ENCODE measurements at regions not wholly inside any gene's neighbourhood (a gene's known extent, or its start where the extent isn't known, plus 50 kb on each side); places are given as distances from the start of the nearest gene placed in this dataset.

DNA sequence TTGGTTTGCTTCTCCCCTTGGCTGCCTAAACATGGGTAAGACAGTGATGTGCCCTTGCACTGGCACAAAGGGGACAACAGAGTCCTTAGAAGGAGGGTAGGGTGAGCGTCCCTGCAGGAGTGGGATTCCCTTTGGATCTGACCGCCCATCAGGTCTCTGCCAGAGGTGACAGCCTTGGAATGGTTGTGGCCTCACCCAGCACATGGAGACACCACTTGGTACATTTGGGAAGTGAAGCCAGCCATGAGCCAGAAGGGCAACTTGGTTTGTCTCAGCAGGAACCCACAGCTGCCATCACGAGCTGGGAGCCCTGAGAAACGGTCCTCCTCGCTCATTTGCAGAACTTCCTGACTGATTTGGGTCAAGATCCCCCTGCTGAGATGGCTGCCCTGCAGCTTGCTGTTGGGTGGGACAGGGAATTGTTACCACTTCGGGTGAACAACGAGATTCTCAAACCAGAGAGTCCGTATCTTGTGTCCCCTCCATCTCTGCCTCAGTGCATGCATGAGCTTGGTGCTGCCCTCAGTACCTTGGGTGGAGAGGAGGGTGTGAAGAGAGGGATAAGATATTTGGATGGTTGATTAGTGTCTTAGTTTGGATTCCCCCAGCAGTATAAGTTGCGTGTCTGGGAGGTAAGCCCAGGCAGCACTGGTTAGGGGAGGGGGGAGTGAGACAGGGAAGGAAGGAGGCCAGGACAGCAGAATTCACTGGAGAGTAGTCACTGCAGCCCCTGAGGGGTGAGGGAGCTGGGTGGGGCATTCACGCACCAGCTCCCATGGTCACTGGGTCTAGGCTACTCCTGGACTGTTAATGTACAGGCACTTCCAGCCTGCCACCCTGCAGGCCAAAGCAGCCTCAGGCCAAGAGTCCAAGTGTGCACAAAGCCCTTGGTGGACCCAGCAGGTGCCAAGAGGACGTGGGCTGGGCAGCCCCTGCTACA is 168.8 kb upstream of the TOPAZ1 start:
- DNase-seq (ENCODE audit: low read depth in 2 of 3, low spot score in 2 of 3), result no peak

DNA sequence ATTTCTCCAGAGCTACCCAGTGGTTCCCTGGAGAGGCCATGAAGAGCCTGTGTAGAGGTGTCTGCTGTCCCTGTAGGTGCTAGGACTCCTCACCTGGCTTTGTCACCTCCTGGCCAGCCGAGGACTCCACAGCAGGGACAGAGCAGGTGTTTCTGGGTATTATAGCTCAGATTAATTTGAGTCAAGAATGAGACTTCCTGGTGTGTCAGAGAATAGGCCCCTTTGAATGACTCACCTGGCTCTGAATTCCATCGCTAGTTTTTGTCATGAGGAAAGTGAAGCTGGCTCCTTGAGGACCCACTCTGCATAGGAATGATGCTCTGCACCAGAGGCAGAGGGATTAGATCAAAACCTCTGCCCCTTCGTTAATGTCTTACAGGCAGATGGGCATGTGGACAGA is 167.5 kb upstream of the TOPAZ1 start:
- no peak for DNase-seq (ENCODE audit: low read depth in 2 of 3, low spot score in 2 of 3)

DNA sequence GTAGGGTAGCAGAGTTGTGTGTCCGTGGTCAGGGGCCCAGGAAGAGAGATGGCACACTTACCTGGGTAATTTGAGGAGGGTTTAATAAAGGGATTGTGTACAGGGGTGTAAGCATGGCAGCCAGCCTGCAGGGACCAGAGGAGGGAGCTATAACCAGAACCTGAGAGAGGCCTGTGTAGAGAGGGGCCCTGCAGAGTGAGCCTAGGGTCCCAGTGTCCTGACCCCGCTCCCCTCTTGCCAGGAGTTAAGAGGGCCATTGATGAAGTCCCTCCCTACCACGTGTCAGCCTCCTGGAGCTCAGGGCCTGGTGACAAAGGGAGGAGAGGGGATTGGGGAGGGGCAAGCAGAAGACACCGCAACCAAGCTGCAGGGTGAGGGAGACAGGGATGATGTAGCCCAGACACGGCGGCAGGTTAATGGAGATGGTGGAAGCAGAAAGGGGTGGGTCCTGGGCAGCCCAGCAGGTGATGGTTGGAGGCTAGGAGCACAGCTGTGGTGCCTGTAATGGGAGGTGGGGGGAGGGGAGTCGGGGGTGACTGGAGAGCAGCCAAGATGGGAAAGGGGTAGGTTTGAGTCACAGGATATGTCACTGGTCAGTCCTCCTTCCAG is 165.4 kb upstream of the TOPAZ1 start:
- DNase-seq (ENCODE audit: low read depth in 2 of 3, low spot score in 2 of 3), result no peak

DNA sequence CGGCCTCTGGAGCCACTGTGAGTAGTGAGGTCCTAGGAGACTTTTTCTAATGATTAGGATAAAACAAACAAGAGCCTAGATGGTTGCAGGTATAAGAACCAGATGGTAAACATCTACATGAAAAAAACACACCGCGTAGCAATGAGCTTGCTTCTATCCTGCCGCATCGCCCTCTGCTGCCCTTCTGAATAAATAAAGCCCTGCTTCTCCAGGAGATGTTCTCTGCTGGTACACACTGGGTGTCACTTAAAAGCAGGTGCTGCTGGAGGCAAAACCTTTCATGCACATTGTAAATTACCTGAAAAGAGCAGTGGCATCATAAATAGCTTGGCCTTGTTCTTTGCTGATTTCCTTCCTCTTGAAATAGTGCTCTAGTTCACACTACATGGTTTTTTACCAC is 164.4 kb upstream of the TOPAZ1 start:
- DNase-seq (ENCODE audit: low read depth in 2 of 3, low spot score in 2 of 3), result peak in 2 of 3 donors; percentile 18 to 30

DNA sequence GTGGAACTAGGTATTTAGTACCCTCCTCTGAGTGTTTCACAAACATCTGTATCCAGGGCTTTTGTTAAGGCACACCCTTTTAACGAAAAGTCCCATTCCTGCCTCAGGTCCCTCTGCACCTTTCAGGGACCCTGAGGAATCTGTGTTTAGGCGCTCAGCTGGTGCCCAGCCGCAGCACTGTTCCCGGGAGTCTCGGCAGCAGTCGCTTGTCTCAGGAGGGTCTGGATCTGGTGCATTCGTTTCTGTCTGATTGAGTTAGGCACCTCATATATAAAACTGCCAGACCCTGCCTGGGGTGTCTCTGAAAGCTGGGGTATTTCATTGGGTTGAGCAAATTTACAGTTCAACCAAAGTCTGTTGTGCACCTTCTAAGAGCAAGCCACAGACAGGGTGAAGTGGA is 162.8 kb upstream of the TOPAZ1 start:
- no peak for DNase-seq (ENCODE audit: low read depth in 2 of 3, low spot score in 2 of 3)

DNA sequence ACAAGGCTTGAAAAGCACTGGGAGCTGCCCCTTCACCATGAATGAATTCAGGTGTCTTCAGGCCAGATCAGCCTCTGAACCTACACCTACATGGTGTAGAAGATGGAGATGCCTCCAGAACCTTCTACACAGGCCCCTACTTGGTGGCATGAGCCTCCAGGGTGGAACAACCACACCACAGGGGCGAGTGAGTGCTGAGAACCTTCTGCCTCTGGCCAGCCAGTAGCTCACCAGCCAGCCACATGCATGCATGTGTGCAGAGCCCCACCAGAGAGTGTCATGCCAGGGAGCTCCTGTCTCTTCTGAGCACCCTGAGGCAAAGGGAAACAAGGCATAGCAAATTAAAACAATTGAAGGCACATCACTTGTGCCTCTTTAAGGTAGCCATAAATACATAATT is 161.8 kb upstream of the TOPAZ1 start:
- DNase-seq (ENCODE audit: low read depth in 2 of 3, low spot score in 2 of 3), result no peak

DNA sequence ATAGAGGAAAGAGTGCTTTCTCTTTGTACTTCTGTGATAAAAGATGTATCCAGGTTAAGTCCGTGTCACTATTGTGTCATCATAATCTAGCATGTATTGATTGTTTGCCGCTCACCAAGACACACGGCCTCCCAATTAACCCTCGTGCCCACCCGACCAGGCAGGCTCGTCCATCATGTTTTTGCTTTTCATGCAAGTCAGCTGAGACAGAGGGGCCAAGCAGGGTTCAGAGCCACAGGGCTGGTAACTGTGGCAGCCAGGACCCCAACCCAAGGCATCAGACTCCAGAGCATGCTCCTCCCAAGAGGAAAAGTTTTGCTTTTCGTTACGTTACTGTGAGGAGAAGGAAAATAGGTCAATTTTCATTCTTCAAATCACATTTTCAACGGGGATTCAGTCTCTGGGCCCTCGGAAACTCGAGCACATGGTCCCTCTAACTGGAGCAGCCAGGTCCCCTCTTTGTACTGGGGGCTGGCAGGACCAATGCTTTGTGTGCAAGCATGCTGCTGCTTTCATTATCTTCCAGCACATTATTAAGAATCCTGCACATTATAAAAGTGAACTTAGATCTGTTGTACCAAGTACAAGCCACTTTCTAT is 161.1 kb upstream of the TOPAZ1 start:
- DNase-seq (ENCODE audit: low read depth in 2 of 3, low spot score in 2 of 3), result no peak

DNA sequence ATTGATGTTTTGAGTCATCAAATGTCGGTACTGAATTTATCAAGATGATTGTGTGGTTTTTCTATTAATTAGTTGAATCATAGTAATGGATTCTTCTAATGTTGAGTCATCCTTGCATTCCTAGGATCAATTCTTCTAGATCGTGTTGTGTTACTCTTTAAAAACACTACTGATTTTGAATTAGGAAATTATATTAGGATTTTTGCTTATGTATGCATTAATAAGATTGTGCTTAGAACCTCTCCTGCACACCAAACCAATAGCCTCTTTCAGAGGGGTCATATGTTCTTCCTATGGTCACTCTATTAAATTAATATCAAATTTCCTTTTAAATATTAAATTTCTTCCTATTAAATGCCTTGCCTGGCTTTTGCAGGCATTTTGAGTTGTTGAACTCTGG is 151.7 kb upstream of the TOPAZ1 start:
- DNase-seq (ENCODE audit: low read depth in 2 of 3, low spot score in 2 of 3), result no peak

DNA sequence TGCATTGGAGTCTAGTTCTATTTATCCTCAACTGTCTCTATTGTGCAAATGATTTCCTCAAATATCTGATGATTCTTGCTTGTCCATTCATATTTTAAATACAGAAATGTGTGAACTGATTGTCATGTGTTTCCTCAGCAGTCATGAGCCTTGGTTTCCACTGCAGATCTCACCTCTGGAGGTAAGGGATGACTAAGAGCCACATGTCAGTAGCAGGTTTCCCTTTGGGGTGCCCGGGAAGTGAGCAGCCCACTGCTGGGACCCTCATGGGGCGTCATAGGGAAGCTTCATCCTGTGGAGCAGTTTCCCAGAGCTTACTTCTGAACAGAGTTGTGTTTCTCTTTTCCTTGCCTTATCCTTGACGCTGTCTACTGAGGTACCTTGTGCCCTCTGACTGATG is 149.2 kb upstream of the TOPAZ1 start:
- no peak for DNase-seq (ENCODE audit: low read depth in 2 of 3, low spot score in 2 of 3)

DNA sequence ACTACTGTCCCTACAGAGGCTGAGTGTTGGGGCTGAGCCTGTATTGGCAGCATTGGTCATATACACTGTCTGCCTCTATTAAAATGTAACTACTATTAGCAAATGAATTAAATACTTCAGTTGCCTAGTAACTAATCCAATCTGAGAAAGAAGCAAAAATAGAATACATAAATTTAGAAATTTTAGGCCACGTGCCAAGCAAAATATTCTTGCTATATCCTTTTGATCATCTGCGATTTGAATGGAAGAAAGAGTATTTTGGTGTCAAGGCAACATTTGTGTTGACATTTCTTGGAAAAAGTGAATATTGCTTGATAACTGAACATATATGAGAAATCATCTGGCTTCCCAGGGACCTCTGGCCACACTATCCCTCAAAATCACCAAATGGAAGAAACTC is 148.2 kb upstream of the TOPAZ1 start:
- DNase-seq (ENCODE audit: low read depth in 2 of 3, low spot score in 2 of 3), result no peak

DNA sequence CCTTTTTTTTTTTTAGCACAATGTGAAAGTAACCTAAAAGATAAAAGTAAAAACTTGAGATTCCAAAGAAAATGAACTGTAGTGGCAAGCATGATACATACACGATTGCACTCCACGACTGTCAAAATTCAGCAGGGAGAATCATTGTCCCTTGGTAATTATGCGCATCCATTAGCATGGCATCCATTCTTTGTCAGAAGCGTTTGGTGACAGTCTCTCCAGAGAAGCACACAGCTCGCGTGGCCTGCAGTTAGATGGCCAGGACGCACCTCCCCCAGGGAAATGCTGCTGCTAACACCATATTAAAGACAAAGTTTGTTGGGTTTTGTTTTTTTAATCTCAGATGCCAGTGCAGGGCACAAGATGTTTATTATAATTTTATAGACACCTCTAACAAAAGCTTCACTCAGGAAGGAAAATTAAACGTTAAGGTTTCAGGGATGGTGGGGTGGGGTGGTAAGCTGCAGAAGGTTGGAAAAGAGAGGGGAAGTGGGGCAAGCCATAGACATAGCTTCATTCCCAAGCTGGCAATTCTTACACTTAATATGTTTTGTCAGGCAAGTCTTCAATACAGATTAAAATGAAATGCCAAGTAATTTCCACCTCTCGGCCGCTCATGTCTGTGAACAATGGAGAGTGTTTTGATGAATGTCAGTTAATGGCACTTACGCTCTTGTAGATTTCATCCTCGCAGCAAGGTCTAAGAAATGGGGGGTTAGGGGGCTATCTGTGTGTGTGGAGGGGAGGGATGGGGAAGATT is 142.8 kb upstream of the TOPAZ1 start:
- no peak for DNase-seq (ENCODE audit: low read depth in 2 of 3, low spot score in 2 of 3)

DNA sequence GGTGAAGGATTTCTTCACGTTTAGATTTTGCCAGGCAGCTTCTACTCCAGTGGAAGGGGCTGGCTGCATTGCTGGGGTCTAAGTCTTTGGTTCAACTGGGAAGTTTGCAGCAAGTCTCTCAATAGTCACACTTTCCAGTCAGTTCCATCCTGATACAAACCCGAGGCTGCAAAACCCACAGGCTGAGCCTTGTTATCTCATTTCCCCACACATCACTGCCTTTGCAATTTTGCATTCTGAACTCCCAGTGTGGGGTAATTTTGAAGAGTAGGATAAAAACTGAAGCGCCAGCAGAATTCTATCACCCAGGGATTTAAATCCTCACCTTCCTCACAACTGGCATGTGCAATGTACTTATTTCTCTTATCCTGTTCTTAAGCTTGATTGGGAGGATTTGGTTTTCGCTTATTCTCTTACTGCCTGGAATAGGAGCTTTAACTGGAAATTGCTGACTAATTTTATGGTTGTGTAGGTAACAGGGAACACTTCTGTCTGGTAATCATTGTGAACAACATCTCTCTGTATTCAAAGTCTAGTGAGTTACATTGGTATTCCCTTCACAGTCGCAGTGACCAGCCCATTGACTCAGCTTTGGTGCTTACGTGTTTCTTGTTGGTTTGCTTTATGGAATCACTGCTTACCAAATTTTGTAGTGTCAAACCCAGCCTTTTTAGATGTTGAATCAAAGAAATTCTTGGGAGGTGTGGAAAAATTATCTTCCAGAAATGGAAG is 142.0 kb upstream of the TOPAZ1 start:
- no peak for DNase-seq (ENCODE audit: low read depth in 2 of 3, low spot score in 2 of 3)

DNA sequence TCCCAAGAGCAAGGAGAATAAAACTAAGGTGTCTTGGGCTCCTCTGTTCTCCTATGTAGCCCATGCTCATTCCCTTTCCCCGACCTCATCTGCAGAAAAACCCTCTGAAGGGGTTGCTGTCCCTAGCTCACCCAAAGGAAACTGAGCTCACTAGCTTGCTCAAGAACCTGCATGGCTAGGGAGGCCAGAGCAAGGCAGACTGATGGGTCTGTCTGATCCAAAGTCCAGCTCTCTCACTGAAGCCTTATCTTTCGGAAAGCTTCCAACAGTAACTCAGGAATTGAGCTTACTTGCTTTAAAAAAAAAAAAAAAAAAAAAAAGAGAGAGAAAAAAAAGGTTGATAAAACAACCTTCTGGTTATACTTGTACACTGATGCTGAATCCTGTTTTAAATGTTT is 141.4 kb upstream of the TOPAZ1 start:
- no peak for DNase-seq (ENCODE audit: low read depth in 2 of 3, low spot score in 2 of 3)

DNA sequence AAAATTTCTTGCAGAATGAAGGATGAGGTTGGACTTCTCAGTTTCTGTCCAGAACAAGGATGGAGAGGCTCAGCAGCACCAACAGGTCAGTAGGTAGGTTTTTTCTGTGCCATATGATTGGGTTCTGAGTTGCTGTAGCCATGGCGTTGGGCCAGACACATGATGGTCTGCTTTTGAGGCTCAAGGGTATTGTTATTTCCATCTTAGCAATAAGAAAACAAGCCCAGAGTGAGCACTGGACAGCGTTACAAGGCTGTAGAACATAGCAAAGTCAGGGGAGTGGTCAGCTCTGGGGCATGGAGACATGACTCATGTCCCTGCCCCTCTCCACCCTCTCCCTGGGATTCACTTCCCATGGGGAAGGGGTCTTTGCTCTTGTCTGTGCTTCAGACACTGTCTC is 137.6 kb upstream of the TOPAZ1 start:
- no peak for DNase-seq (ENCODE audit: low read depth in 2 of 3, low spot score in 2 of 3)

DNA sequence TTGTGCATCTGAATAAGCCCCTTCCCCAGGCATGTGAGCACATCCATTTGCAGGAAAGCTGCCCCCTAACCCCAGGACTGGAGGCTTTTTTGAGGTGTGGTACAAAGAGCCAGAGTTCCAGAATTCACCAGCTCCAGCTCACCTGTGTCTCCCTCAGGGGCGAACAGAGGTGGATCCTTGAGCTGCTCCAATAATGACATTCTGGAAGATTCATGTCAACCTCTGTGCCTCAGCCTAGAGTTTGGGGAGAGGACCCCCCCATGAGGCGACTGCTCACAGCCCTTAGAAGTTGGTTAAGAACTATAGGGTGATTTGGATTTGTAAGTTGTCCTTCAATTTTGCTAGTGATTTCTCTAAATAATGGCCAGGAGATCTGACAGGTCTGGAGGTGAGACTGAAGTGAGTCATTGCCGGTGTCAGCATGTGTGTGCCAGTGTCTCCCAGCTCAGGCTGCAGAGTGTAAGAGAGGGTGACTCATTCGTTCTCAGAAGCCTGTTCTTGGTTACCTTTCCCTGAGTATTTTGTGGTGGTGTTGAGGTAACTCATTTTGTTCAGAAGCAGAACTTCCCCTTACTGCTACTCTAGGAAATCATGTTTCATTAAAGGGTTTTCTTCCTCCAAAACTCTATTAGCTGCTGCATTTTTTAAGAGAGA is 136.9 kb upstream of the TOPAZ1 start:
- peak in 2 of 3 donors; percentile 65 to 81 for DNase-seq (ENCODE audit: low read depth in 2 of 3, low spot score in 2 of 3)

DNA sequence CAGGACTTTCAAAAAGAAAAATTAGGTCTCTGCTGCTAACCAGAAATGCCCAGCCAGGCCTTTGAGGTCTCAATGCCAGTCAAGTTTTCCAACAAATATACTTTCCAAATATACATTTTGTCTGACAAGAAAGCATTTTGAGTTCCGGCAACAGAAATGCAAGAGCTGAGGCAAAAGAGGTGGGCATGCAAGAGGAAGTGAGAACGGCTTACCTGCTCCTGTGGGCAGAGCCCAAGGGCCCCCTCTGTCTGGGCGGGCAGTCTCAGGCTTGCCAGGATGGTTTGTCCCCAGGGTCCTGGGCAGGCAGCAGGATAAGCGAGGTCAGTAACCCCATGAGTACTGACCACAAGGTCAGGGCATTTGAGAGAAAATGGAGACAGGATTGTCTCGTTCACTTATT is 136.1 kb upstream of the TOPAZ1 start:
- no peak for DNase-seq (ENCODE audit: low read depth in 2 of 3, low spot score in 2 of 3)

DNA sequence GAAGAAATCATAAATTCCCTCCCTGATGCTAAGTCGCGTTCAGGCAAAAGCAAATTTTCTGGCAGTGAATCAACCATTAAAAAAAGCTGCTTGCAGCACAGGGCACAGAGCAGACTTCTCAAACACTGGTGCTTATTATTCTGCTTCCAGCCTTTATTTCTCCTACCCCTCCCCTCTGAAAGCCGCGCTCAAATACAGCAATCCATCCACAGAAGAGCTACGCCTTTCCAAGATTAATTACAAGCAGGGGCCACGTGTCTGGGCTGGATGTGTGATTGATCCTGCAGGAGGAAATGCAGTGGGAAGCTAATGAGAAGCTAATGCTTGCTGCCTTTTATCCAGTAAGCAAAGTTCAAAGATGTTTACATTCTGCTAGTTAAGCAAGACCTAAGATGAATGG is 134.9 kb upstream of the TOPAZ1 start:
- no peak for DNase-seq (ENCODE audit: low read depth in 2 of 3, low spot score in 2 of 3)

DNA sequence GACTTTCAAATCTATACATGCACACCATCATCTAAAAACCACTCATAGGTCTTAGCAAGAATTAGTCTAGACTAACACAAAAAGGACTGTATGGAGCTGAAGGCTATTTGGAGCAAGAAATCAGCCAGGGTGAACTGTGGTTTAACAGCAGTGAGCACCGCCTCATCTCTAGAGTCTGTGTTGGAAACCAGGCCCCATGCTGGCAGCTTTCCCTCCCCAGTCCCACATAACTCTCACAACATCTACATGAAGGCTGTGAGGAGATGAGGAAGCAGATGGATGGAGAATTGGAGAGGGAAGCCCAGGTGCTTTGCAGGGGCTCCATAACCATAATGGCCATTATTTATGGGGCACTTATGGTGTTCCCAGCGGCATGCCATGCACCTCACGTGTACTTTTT is 133.2 kb upstream of the TOPAZ1 start:
- no peak for DNase-seq (ENCODE audit: low read depth in 2 of 3, low spot score in 2 of 3)

DNA sequence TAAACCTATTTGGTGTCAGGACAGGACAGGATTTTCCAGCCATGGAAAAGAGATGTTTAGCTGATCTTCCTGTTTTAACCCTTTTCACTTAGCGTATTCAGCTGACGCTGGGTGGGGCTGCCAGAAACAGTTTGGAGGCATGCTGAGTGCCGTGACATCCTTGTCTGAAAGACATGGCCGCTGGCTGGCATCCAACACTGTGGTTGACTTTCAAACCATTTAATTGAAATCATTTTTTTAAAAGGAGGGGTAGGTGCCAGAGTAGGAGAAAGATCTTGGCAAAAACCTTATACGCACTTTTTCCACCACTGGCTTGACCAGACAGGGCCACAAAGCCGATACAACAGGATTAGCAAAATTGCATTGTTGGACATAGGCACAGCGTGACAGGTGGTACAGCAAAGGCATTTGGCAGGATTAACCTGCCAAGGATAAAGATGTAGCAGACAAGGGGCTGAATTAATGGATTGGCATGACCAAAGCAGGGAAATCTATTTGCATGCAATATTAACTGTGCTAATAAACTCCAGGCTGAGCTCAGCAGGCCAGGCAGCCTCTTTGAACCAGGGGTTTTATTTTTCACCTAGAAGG is 131.8 kb upstream of the TOPAZ1 start:
- no peak for DNase-seq (ENCODE audit: low read depth in 2 of 3, low spot score in 2 of 3)

DNA sequence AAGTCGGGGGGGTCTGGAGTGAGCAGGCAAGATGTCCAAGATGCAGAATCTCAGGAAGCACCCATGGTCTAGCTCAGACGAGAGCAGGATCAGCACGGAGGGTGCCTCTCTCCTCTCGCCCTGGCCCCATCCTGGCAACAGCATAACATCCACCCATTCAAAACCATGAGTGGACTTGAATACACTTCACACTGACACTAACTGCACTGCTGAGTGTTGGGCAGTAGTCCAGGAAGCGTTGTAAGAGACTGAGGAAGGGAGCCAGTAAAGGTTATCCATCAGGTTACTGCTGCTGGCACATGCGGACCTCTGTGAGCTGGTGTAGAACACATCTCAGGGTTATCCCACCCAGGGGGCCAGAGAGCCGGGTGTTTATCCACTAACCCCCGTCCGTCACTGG is 131.0 kb upstream of the TOPAZ1 start:
- DNase-seq (ENCODE audit: low read depth in 2 of 3, low spot score in 2 of 3), result no peak

All from hematopoietic multipotent progenitor cell (in vitro differentiated cells).